Epithelial cell of esophagus (primary cell): ENCODE measurements at regions not wholly inside any gene's neighbourhood (a gene's known extent, or its start where the extent isn't known, plus 50 kb on each side); places are given as distances from the start of the nearest gene placed in this dataset.

Source experiments
- DNase-seq: peaks from one replicate; pipeline ENCODE4 v3.0.0; 2010; ENCODE audit warnings: low read depth
- H3K4me3 ChIP-seq: 2 replicates; pipeline ENCODE4 v1.5.1; 2011; ENCODE audit warnings: mild to moderate bottlenecking, low read length, control low read depth
- TF ChIP-seq, protein P1 (sequence below): IDR thresholded peaks from 2 replicates; pipeline ENCODE4 v1.5.1; 2011; ENCODE audit warnings: low read depth, mild to moderate bottlenecking, low read length, control low read depth, inconsistent platforms; ENCODE audit not compliant: insufficient read depth; ENCODE audit errors: missing control alignments

DNA sequence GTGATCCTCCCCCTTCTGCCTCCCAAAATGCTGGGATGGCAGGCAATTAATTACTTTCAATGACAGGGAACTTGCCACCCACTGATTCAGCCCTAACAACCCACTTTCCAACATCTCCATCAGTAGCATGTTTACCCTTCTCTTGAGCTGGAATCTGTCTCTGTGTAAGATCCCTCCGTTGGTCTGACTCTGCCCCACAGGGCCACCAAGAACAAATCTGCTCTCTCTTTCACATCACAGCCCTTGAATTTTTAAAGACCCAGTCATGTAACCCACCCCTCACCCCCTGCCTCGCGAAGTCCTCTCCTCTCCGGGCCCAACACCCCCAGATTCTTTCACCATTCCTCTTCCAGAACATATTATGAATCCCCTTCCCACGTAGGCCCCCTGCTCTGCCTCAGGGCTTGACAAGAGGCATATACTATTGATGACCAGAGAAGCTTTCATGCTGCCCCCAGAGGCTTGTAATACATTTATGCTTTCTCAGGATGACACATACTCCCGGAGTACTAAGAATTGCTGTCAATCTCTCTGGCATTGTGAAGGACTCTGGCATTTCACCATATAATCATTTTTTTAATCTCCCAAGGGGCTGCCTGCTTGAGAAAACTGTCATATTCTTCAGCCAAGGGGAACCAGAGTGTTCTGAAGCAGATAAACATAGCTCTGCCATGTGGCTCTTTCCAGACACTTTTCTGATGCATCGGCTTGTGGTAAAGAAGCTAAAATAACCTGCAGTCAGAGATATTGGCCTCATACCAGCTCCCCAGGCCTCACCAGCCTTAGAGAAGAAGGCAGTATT is 179.2 kb upstream of the AUTS2 start:
- TF ChIP-seq, protein P1, sequence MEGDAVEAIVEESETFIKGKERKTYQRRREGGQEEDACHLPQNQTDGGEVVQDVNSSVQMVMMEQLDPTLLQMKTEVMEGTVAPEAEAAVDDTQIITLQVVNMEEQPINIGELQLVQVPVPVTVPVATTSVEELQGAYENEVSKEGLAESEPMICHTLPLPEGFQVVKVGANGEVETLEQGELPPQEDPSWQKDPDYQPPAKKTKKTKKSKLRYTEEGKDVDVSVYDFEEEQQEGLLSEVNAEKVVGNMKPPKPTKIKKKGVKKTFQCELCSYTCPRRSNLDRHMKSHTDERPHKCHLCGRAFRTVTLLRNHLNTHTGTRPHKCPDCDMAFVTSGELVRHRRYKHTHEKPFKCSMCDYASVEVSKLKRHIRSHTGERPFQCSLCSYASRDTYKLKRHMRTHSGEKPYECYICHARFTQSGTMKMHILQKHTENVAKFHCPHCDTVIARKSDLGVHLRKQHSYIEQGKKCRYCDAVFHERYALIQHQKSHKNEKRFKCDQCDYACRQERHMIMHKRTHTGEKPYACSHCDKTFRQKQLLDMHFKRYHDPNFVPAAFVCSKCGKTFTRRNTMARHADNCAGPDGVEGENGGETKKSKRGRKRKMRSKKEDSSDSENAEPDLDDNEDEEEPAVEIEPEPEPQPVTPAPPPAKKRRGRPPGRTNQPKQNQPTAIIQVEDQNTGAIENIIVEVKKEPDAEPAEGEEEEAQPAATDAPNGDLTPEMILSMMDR: no peak
- DNase-seq: no peak
- H3K4me3 ChIP-seq: no peak overlapping the region

DNA sequence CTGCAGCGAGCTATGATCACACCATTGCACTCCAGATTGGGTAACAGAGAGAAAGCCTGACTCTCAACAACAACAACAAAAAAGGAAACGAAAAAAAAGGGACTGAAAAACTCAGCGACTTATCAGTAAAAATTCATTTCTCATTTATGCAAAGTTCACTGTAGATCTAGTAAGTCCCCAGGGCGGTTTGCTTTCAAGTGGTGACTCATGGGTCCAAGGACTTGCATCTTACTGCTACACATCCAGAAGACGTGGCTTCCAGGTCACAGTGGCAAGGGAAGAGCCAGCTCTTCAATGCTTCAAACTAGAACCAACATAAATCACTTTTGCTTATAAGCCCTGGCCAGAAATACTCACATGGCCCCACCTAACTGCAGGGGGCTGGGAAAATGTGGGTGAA is 178.3 kb upstream of the AUTS2 start:
- DNase-seq: no peak
- no peak overlapping the region for H3K4me3 ChIP-seq
- TF ChIP-seq, protein P1: no peak

DNA sequence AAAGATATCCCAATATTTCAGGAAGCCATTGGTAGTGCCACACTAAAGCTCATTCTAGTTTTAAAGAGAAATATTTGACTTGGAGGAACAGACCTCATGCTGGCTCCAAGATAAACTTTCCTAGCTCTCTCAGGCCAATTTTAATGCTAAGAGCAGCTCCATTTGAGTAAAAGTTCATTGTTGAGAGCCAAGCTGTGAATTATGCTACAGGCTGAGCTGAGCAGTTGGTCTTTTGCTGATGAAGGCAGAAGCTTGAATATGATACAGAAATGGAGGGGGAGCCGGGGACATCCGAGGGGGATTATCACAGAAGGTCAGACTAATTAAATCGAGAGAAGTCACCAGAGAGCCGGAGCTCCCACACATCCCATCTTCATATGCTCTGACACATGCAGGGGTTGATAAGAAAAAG is 175.7 kb upstream of the AUTS2 start:
- no peak overlapping the region for H3K4me3 ChIP-seq
- DNase-seq: no peak
- TF ChIP-seq, protein P1: no peak

DNA sequence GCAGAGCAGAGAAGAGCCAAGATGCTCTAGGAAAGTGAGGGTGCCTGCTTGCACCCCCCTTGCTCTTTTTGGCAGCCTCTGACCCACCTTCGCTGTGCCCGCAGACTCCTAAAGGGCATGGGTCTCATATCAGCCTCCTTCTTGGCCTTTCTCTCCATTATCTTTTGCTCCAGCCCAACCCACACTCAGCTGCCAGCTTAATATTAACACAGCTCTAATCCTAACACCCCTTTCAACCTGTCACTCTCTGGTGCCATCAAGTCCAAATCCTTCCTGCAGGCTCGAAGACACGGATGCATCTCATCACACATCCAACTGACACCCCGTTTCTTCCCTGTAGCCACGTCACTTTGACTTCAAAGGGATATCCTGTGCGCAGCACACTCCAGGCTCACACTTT is 171.6 kb upstream of the AUTS2 start:
- no peak for DNase-seq
- no peak overlapping the region for H3K4me3 ChIP-seq
- TF ChIP-seq, protein P1: no peak

DNA sequence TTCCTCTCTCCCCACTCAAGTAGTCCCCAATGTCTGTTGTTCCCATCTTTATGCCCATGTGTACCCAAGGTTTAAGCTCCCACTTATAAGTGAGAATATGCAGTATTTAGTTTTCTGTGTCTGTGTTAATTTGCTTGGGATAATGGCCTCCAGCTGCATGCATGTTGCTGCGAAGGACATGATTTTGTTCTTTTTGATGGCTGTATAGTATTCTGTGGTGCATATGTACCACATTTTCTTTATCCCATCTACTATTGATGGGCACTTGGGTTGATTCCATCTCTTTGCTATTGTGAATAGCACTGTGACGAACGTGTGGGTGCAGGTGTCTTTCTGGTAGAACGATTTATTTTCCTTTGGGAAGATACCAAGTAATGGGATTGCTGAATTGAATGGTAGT is 170.2 kb upstream of the AUTS2 start:
- TF ChIP-seq, protein P1: no peak
- DNase-seq: no peak
- H3K4me3 ChIP-seq: no peak overlapping the region

DNA sequence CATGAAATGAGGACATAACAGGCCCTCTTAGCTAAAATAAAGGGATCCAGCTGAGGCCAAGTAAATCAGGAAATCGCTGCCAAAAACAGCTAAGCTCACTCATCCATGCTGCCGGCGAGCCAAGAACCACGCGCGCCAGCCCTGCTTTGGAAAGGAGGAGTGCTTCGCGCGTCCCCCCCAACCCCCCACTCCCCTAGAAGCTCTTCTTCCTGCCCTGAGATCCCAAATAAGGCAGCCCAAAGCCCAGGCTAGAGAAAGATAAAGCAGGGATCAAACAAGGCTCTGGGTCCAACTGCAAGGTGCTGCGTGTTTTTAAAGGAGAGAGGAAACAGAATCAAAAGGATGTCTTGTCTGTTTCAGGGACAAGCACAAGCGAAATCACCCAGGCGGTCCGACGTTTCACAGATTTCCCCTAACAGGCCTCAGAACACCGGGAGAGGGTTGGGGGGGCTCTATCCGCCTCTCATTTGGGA is 168.3 kb upstream of the AUTS2 start:
- no peak for DNase-seq
- TF ChIP-seq, protein P1: no peak
- no peak overlapping the region for H3K4me3 ChIP-seq
